Upper lobe of left lung (tissue), 4 donors: ENCODE measurements at regions not wholly inside any gene's neighbourhood (a gene's known extent, or its start where the extent isn't known, plus 50 kb on each side); places are given as distances from the start of the nearest gene placed in this dataset.
"Not testable (repeated sequence)": the region's sequence is repeated elsewhere in the genome, so short reads cannot be mapped to it uniquely, and the experiment has no call there.

Source experiments
- POLR2AphosphoS5 ChIP-seq, 2 donors: sonication (generic); formaldehyde crosslinking; IDR thresholded peaks; one replicate each; pipeline ENCODE4 v1.5.1; 2017; ENCODE audit warnings: antibody characterized with exemption in 2 of 2
- TF ChIP-seq, protein P1 (sequence below), 6 experiments: fragments of 450-650 bp in 4 of 6; fragments of 200-600 bp in 2 of 6; sonication (generic) in 2 of 6; IDR thresholded peaks; one replicate each; pipeline ENCODE4 v1.5.1; 2016 to 2019; ENCODE audit warnings: antibody characterized with exemption in 6 of 6

DNA sequence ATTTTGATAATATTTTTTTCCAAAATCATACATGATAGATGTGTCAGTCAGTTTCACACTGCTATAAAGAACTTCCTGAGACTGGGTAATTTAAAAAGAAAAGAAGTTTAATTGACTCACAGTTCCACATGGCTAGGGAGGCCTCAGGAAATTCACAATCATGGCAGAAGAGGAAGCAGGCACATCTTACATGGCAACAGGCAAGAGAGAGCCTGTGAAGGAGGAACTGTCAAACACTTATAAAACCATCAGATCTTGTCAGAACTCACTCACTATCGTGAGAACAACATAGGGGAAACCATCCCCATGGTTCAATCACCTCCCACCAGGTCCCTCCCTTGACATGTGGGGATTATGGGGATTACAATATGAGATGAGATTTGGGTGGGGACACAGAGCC lies 201.5 kb upstream of the EDNRB start:
- not testable (repeated sequence) for TF ChIP-seq POLR2AphosphoS5 (IDR thresholded peaks at IDR 0.05)
- TF ChIP-seq, protein P1, sequence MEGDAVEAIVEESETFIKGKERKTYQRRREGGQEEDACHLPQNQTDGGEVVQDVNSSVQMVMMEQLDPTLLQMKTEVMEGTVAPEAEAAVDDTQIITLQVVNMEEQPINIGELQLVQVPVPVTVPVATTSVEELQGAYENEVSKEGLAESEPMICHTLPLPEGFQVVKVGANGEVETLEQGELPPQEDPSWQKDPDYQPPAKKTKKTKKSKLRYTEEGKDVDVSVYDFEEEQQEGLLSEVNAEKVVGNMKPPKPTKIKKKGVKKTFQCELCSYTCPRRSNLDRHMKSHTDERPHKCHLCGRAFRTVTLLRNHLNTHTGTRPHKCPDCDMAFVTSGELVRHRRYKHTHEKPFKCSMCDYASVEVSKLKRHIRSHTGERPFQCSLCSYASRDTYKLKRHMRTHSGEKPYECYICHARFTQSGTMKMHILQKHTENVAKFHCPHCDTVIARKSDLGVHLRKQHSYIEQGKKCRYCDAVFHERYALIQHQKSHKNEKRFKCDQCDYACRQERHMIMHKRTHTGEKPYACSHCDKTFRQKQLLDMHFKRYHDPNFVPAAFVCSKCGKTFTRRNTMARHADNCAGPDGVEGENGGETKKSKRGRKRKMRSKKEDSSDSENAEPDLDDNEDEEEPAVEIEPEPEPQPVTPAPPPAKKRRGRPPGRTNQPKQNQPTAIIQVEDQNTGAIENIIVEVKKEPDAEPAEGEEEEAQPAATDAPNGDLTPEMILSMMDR (IDR thresholded peaks at IDR 0.05) = not testable (repeated sequence)
